Fibroblast of lung (primary cell): ENCODE measurements at regions not wholly inside any gene's neighbourhood (a gene's known extent, or its start where the extent isn't known, plus 50 kb on each side); places are given as distances from the start of the nearest gene placed in this dataset.
"Not testable (repeated sequence)": the region's sequence is repeated elsewhere in the genome, so short reads cannot be mapped to it uniquely, and the experiment has no call there.

Experiments
- DNase-seq, 2 donors: peaks; one replicate each; pipeline versions ENCODE4 v3.0.0 to v3.0.0-alpha.2; 2010; ENCODE audit warnings: low read depth in 2 of 2
- H2AFZ ChIP-seq: 2 replicates; pipeline ENCODE4 v1.5.1; 2012; ENCODE audit warnings: low read length, control low read depth, inconsistent platforms
- H3K27ac ChIP-seq: 2 replicates; pipeline ENCODE4 v1.5.1; 2011; ENCODE audit warnings: low read length, control low read depth; ENCODE audit not compliant: insufficient read depth
- H3K27me3 ChIP-seq: 2 replicates; pipeline ENCODE4 v1.5.1; 2011; ENCODE audit warnings: mild to moderate bottlenecking, low read length; ENCODE audit not compliant: control insufficient read depth, insufficient read depth
- H3K36me3 ChIP-seq: 2 replicates; pipeline ENCODE4 v1.5.1; 2011; ENCODE audit warnings: low read length; ENCODE audit not compliant: control insufficient read depth, insufficient read depth
- H3K4me1 ChIP-seq: 2 replicates; pipeline ENCODE4 v1.5.1; 2011; ENCODE audit warnings: low read length; ENCODE audit not compliant: control insufficient read depth, insufficient read depth; ENCODE audit errors: extremely low read depth
- H3K4me2 ChIP-seq: 2 replicates; pipeline ENCODE4 v1.5.1; 2011; ENCODE audit warnings: low read length, control low read depth; ENCODE audit not compliant: insufficient read depth; ENCODE audit errors: extremely low read depth
- H3K4me3 ChIP-seq, 4 experiments: fragments of 200-600 bp in 1 of 4; sonication (generic) in 1 of 4; replicated peaks in 1 of 4; 2 replicates each; pipeline ENCODE4 v1.5.1; 2011 to 2016; ENCODE audit warnings: low read length in 4 of 4, low read depth in 3 of 4, mild to moderate bottlenecking in 3 of 4, control low read depth in 2 of 4, inconsistent platforms in 1 of 4, mixed read lengths in 1 of 4; ENCODE audit not compliant: insufficient read depth in 1 of 4; ENCODE audit errors: control extremely low read depth in 1 of 4
- H3K79me2 ChIP-seq: 2 replicates; pipeline ENCODE4 v1.5.1; 2012; ENCODE audit warnings: mild to moderate bottlenecking, low read length, inconsistent platforms; ENCODE audit not compliant: control insufficient read depth, insufficient read depth
- H3K9ac ChIP-seq: 2 replicates; pipeline ENCODE4 v1.5.1; 2011; ENCODE audit warnings: mild to moderate bottlenecking, low read length, control low read depth; ENCODE audit not compliant: insufficient read depth
- H3K9me3 ChIP-seq: 2 replicates; pipeline ENCODE4 v1.5.1; 2012; ENCODE audit warnings: low read depth, low read length; ENCODE audit not compliant: control insufficient read depth, insufficient read depth
- H4K20me1 ChIP-seq: 2 replicates; pipeline ENCODE4 v1.5.1; 2011; ENCODE audit warnings: low read length; ENCODE audit not compliant: control insufficient read depth, insufficient read depth; ENCODE audit errors: extremely low read depth
- EZH2 ChIP-seq: IDR thresholded peaks from 2 replicates; pipeline ENCODE4 v1.5.1; 2012; ENCODE audit warnings: low read length, control low read depth, mild to moderate bottlenecking; ENCODE audit errors: missing control alignments
- TF ChIP-seq, protein P1 (sequence below), 2 donors: IDR thresholded peaks in 1 of 2; conservative IDR thresholded peaks in 1 of 2; 1 replicate in 1 of 2; 2 replicates in 1 of 2; pipeline ENCODE4 v1.5.1; 2011 to 2012; ENCODE audit warnings: low read length in 2 of 2, control low read depth in 1 of 2, inconsistent platforms in 1 of 2, low read depth in 1 of 2, mild to moderate bottlenecking in 1 of 2

DNA sequence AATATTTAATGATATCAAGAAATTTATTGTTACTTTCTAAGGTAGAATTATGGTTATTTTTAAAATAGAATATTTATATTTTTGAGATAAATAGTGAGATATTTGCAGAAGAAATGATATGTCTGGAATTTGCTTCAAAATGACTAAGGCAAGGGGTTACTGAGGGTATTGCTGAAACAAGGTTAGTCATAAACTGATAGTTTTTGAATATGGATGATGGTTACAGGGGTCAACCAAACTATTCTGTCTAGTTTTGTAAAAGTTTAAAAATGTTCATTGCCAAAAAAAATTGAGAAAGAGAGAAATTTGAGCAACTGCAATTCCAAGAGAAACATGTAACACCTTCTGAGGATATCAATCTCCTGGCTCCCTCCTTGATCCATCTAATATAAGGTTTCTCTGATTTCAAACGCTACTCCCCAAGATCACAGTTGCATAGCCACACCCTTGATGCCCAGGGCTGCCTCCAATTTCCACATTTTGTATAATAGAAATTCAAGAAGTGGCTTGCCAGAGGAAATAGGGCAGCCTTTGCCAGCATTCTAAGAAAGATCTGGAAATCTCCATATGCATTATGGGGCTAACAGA lies 159.4 kb upstream of the NAMPT start:
- Histone ChIP-seq H3K27ac (no peak overlapping the region), H3K27me3 (no peaks in the 10 kb centered on the region), H4K20me1 (no peaks in the 10 kb centered on the region), H3K79me2 (no peaks in the 10 kb centered on the region), H3K9me3 (no peaks in the 10 kb centered on the region), H3K36me3 (no peaks in the 10 kb centered on the region), H3K4me3 (no peak overlapping the region), H3K9ac (no peak overlapping the region), H3K4me1 (no peaks in the 10 kb centered on the region), H2AFZ (no peak overlapping the region), H3K4me2 (no peak overlapping the region)
- no peak for DNase-seq
- TF ChIP-seq, protein P1, sequence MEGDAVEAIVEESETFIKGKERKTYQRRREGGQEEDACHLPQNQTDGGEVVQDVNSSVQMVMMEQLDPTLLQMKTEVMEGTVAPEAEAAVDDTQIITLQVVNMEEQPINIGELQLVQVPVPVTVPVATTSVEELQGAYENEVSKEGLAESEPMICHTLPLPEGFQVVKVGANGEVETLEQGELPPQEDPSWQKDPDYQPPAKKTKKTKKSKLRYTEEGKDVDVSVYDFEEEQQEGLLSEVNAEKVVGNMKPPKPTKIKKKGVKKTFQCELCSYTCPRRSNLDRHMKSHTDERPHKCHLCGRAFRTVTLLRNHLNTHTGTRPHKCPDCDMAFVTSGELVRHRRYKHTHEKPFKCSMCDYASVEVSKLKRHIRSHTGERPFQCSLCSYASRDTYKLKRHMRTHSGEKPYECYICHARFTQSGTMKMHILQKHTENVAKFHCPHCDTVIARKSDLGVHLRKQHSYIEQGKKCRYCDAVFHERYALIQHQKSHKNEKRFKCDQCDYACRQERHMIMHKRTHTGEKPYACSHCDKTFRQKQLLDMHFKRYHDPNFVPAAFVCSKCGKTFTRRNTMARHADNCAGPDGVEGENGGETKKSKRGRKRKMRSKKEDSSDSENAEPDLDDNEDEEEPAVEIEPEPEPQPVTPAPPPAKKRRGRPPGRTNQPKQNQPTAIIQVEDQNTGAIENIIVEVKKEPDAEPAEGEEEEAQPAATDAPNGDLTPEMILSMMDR (conservative IDR thresholded peaks at IDR 0.05 in 1 of 2, IDR thresholded peaks at IDR 0.05 in 1 of 2; ENCODE audit: low read depth in 1 of 2, low read length in 2 of 2), result no peak
- no peak for TF ChIP-seq EZH2

DNA sequence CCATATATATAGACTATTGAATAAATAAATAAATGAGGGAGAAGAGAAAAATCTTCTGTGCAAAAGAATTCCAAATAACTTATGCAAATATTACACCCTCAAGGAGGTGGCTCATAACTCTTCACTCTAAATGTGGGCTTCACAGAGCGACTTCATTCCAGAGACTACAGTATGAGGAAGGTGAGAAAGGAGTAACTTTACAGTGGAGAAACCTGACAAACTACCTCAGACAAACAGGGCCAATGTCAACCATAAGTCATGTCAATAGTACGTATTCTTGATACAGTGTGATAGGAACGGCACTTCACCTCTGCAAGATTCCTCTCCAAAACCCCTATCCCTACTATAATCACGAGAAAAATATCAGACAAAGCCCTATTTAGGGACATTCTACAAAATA lies 158.4 kb upstream of the NAMPT start:
- H3K4me1 ChIP-seq, result no peaks in the 10 kb centered on the region
- no peaks in the 10 kb centered on the region for H3K27me3 ChIP-seq
- no peak overlapping the region for H2AFZ ChIP-seq
- H3K4me2 ChIP-seq, result no peak overlapping the region
- TF ChIP-seq, protein P1 (conservative IDR thresholded peaks at IDR 0.05 in 1 of 2, IDR thresholded peaks at IDR 0.05 in 1 of 2; ENCODE audit: low read depth in 1 of 2, low read length in 2 of 2), result no peak
- TF ChIP-seq EZH2, result no peak
- DNase-seq, result no peak
- H4K20me1 ChIP-seq, result no peaks in the 10 kb centered on the region
- no peaks in the 10 kb centered on the region for H3K36me3 ChIP-seq
- H3K27ac ChIP-seq, result no peak overlapping the region
- H3K9ac ChIP-seq, result no peak overlapping the region
- H3K4me3 ChIP-seq, result no peak overlapping the region
- no peaks in the 10 kb centered on the region for H3K79me2 ChIP-seq
- H3K9me3 ChIP-seq, result no peaks in the 10 kb centered on the region

- H3K27ac ChIP-seq, result no peak overlapping the region
- H2AFZ ChIP-seq, result no peak overlapping the region
- TF ChIP-seq EZH2, result no peak
- TF ChIP-seq, protein P1 (conservative IDR thresholded peaks at IDR 0.05 in 1 of 2, IDR thresholded peaks at IDR 0.05 in 1 of 2; ENCODE audit: low read depth in 1 of 2, low read length in 2 of 2), result no peak
- no peak overlapping the region for H3K4me2 ChIP-seq
- H3K79me2 ChIP-seq, result no peaks in the 10 kb centered on the region
- no peak overlapping the region for H3K4me3 ChIP-seq
- no peaks in the 10 kb centered on the region for H3K4me1 ChIP-seq
- H3K9ac ChIP-seq, result no peak overlapping the region
- no peaks in the 10 kb centered on the region for H3K9me3 ChIP-seq
- no peaks in the 10 kb centered on the region for H3K27me3 ChIP-seq
- DNase-seq, result no peak
- no peaks in the 10 kb centered on the region for H4K20me1 ChIP-seq
- H3K36me3 ChIP-seq, result no peaks in the 10 kb centered on the region
Observed at GRCh38 chr7:106442476-106442875, 157.7 kb upstream of the NAMPT start.

- H3K27me3 ChIP-seq, H3K4me2 ChIP-seq, H3K79me2 ChIP-seq, H2AFZ ChIP-seq, H3K9me3 ChIP-seq, H4K20me1 ChIP-seq, H3K27ac ChIP-seq, DNase-seq, H3K4me3 ChIP-seq, H3K9ac ChIP-seq, H3K4me1 ChIP-seq, H3K36me3 ChIP-seq: not testable (repeated sequence)
Observed at GRCh38 chr7:106441343-106441742, 156.6 kb upstream of the NAMPT start.

- H3K79me2 ChIP-seq, DNase-seq, H3K9me3 ChIP-seq, H4K20me1 ChIP-seq, H3K4me2 ChIP-seq, H2AFZ ChIP-seq, H3K27me3 ChIP-seq, H3K9ac ChIP-seq, H3K27ac ChIP-seq, H3K4me3 ChIP-seq, H3K4me1 ChIP-seq, H3K36me3 ChIP-seq: not testable (repeated sequence)
Observed at GRCh38 chr7:106436933-106437332, 152.2 kb upstream of the NAMPT start.
